CD14-positive monocyte (primary cell): ENCODE measurements at regions not wholly inside any gene's neighbourhood (a gene's known extent, or its start where the extent isn't known, plus 50 kb on each side); places are given as distances from the start of the nearest gene placed in this dataset.

Source experiments
- DNase-seq, 3 donors: peaks; one replicate each; pipeline ENCODE4 v3.0.0-alpha.2; 2011 to 2022
- H2AFZ ChIP-seq: 2 replicates; pipeline ENCODE4 v1.6.0; 2012; ENCODE audit warnings: mild to moderate bottlenecking, low read depth, low read length, inconsistent platforms; ENCODE audit not compliant: insufficient read depth, poor library complexity, severe bottlenecking
- H3K27ac ChIP-seq, 2 donors: 1 replicate in 1 of 2; 2 replicates in 1 of 2; pipeline ENCODE4 v1.5.1; 2012 to 2013; ENCODE audit warnings: low read length in 2 of 2, control low read depth in 1 of 2, inconsistent platforms in 1 of 2, low read depth in 1 of 2, mild to moderate bottlenecking in 1 of 2
- H3K27me3 ChIP-seq, 2 donors: one replicate each; pipeline versions ENCODE4 v1.6.0 to v1.6.1; 2011 to 2013; ENCODE audit warnings: low read length in 2 of 2; ENCODE audit not compliant: control insufficient read depth in 2 of 2, insufficient read depth in 2 of 2
- H3K36me3 ChIP-seq, 2 donors: replicated peaks in 1 of 2; 1 replicate in 1 of 2; 2 replicates in 1 of 2; pipeline versions ENCODE4 v1.5.1 to v1.6.1; 2012 to 2013; ENCODE audit warnings: low read length in 2 of 2, control low read depth in 1 of 2, inconsistent platforms in 1 of 2, mild to moderate bottlenecking in 1 of 2; ENCODE audit not compliant: insufficient read depth in 2 of 2, control insufficient read depth in 1 of 2
- H3K4me1 ChIP-seq, 2 donors: 1 replicate in 1 of 2; 2 replicates in 1 of 2; pipeline versions ENCODE4 v1.5.1 to v1.6.1; 2012 to 2013; ENCODE audit warnings: low read length in 2 of 2, control low read depth in 1 of 2, inconsistent platforms in 1 of 2, mild to moderate bottlenecking in 1 of 2, moderate library complexity in 1 of 2; ENCODE audit not compliant: insufficient read depth in 2 of 2, control insufficient read depth in 1 of 2
- H3K4me2 ChIP-seq: replicated peaks from 2 replicates; pipeline ENCODE3; 2012; ENCODE audit warnings: low read length, moderate library complexity, mild to moderate bottlenecking; ENCODE audit not compliant: poor library complexity, severe bottlenecking; ENCODE audit errors: extremely low read depth
- H3K4me3 ChIP-seq, 3 experiments: fragments of 200-600 bp in 1 of 3; sonication (generic) in 1 of 3; replicated peaks in 1 of 3; 1 replicate in 2 of 3; 2 replicates in 1 of 3; pipeline ENCODE4 v1.5.1; 2011 to 2013; ENCODE audit warnings: low read length in 3 of 3, mild to moderate bottlenecking in 3 of 3, control low read depth in 2 of 3, low read depth in 2 of 3, inconsistent platforms in 1 of 3, moderate library complexity in 1 of 3
- H3K79me2 ChIP-seq: 2 replicates; pipeline ENCODE4 v1.6.0; 2012; ENCODE audit warnings: mild to moderate bottlenecking, control low read depth, inconsistent platforms, low read length, moderate library complexity; ENCODE audit not compliant: insufficient read depth
- H3K9ac ChIP-seq: 2 replicates; pipeline ENCODE4 v1.6.0; 2017; ENCODE audit warnings: low read length, mild to moderate bottlenecking; ENCODE audit not compliant: insufficient read depth, poor library complexity, severe bottlenecking
- H3K9me3 ChIP-seq, 2 donors: replicated peaks in 1 of 2; 1 replicate in 1 of 2; 2 replicates in 1 of 2; pipeline versions ENCODE4 v1.5.1 to v1.6.1; 2012 to 2013; ENCODE audit warnings: low read length in 2 of 2, control low read depth in 1 of 2; ENCODE audit not compliant: control insufficient read depth in 1 of 2, insufficient read depth in 1 of 2
- H4K20me1 ChIP-seq: 2 replicates; pipeline ENCODE4 v1.6.0; 2012; ENCODE audit warnings: mild to moderate bottlenecking, low read length, control low read depth, moderate library complexity; ENCODE audit not compliant: insufficient read depth
- H3K27ac Mint-ChIP-seq, 7 donors: one replicate each; pipeline ENCODE4 v1.8.0; 2020; ENCODE audit warnings: mild to moderate bottlenecking in 7 of 7, mixed read lengths in 7 of 7, moderate library complexity in 6 of 7, inconsistent platforms in 2 of 7
- H3K27me3 Mint-ChIP-seq, 3 donors: one replicate each; pipeline ENCODE4 v1.8.0; 2021 to 2022; ENCODE audit warnings: low read depth in 3 of 3, mild to moderate bottlenecking in 3 of 3, mixed read lengths in 3 of 3, moderate library complexity in 3 of 3, inconsistent platforms in 1 of 3
- H3K36me3 Mint-ChIP-seq, 2 donors: one replicate each; pipeline ENCODE4 v1.8.0; 2020; ENCODE audit warnings: mixed read lengths in 2 of 2, inconsistent platforms in 1 of 2, mild to moderate bottlenecking in 1 of 2
- H3K4me1 Mint-ChIP-seq: one replicate; pipeline ENCODE4 v1.8.0; 2020; ENCODE audit warnings: mild to moderate bottlenecking, mixed read lengths
- H3K4me3 Mint-ChIP-seq, 2 donors: one replicate each; pipeline ENCODE4 v1.8.0; 2020; ENCODE audit warnings: mild to moderate bottlenecking in 2 of 2, mixed read lengths in 2 of 2, moderate library complexity in 1 of 2
- H3K9me3 Mint-ChIP-seq, 7 donors: one replicate each; pipeline ENCODE4 v1.8.0; 2020 to 2022; ENCODE audit warnings: mixed read lengths in 7 of 7, mild to moderate bottlenecking in 6 of 7, moderate library complexity in 6 of 7, inconsistent platforms in 2 of 7
- intact Hi-C, 2 donors: fragments of 100-400 bp; cut with micrococcal nuclease; formaldehyde crosslinking; loops; one replicate each; pipeline versions ENCODE4 v1.15.0 to v1.15.1; 2023
- TF ChIP-seq, protein P1 (sequence below): fragments of 200-600 bp; IDR thresholded peaks from one replicate; pipeline ENCODE4 v1.8.0; 2022; ENCODE audit warnings: antibody characterized with exemption, mild to moderate bottlenecking

GRCh38 chr12:63025116-63025515 lies 90.2 kb upstream of the PPM1H start:
- Histone ChIP-seq H3K36me3 (no peaks in the 10 kb centered on the region), H3K9ac (no peak overlapping the region), H3K79me2 (no peaks in the 10 kb centered on the region), H2AFZ (no peak overlapping the region), H3K4me3 (no peak overlapping the region), H3K27ac (no peak overlapping the region), H3K9me3 (no peaks in the 10 kb centered on the region), H3K4me2 (no peak overlapping the region), H3K27me3 (no peaks in the 10 kb centered on the region), H4K20me1 (no peaks in the 10 kb centered on the region), H3K4me1 (peaks cover 0 to 5% of the 10 kb centered on the region in 2 donors)
- Mint-ChIP-seq H3K4me1 (peaks cover 7% of the 10 kb centered on the region), H3K27me3 (peaks cover 0 to 4% (median 0%) of the 10 kb centered on the region in 3 donors), H3K4me3 (no peak overlapping the region), H3K27ac (no peak overlapping the region), H3K36me3 (no peaks in the 10 kb centered on the region), H3K9me3 (peaks cover 0 to 8% (median 0%) of the 10 kb centered on the region in 7 donors)
- no peak for DNase-seq
- intact Hi-C loops: no loop called here
- TF ChIP-seq, protein P1, sequence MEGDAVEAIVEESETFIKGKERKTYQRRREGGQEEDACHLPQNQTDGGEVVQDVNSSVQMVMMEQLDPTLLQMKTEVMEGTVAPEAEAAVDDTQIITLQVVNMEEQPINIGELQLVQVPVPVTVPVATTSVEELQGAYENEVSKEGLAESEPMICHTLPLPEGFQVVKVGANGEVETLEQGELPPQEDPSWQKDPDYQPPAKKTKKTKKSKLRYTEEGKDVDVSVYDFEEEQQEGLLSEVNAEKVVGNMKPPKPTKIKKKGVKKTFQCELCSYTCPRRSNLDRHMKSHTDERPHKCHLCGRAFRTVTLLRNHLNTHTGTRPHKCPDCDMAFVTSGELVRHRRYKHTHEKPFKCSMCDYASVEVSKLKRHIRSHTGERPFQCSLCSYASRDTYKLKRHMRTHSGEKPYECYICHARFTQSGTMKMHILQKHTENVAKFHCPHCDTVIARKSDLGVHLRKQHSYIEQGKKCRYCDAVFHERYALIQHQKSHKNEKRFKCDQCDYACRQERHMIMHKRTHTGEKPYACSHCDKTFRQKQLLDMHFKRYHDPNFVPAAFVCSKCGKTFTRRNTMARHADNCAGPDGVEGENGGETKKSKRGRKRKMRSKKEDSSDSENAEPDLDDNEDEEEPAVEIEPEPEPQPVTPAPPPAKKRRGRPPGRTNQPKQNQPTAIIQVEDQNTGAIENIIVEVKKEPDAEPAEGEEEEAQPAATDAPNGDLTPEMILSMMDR: no peak

DNA sequence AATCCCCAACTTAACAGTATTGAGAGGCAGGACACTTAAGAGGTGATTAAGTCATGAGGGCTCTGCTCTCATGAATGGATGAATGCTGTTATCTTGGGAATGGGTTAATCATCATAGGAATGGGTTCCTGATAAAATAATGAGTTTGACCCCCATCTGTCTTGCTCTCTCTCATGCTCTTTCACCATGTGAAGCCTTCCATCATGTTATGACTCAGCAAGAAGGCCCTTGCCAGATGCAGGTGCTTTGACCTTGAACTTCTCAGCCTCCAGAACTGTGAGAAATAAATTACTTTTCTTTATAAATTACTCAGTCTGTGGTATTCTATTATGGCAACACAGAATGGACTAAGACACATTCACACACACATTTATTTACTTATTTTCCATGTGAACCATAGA lies 89.0 kb upstream of the PPM1H start:
- no peak overlapping the region for H2AFZ ChIP-seq
- no peaks in the 10 kb centered on the region for H4K20me1 ChIP-seq
- TF ChIP-seq, protein P1: no peak
- no peaks in the 10 kb centered on the region for H3K36me3 Mint-ChIP-seq
- H3K4me3 Mint-ChIP-seq: no peak overlapping the region
- no peaks in the 10 kb centered on the region for H3K9me3 ChIP-seq
- no peak overlapping the region for H3K9ac ChIP-seq
- no peak overlapping the region for H3K4me3 ChIP-seq
- H3K4me2 ChIP-seq: no peak overlapping the region
- no peak for DNase-seq
- H3K27ac Mint-ChIP-seq: no peak overlapping the region
- H3K36me3 ChIP-seq: no peaks in the 10 kb centered on the region
- no peak overlapping the region for H3K27ac ChIP-seq
- no peaks in the 10 kb centered on the region for H3K79me2 ChIP-seq
- peaks cover 0 to 2% (median 0%) of the 10 kb centered on the region in 7 donors for H3K9me3 Mint-ChIP-seq
- intact Hi-C loops: no loop called here
- H3K27me3 Mint-ChIP-seq: no peaks in the 10 kb centered on the region
- H3K4me1 Mint-ChIP-seq: peaks cover 7% of the 10 kb centered on the region
- peaks cover 0 to 2% of the 10 kb centered on the region in 2 donors for H3K27me3 ChIP-seq
- H3K4me1 ChIP-seq: peaks cover 0 to 5% of the 10 kb centered on the region in 2 donors
